Bronchial epithelial cell (primary cell): ENCODE measurements at regions not wholly inside any gene's neighbourhood (a gene's known extent, or its start where the extent isn't known, plus 50 kb on each side); places are given as distances from the start of the nearest gene placed in this dataset.
A peak's percentile ranks its signal among the peaks of the same experiment; 100 is the strongest.

ENCODE experiments used
- DNase-seq: peaks from one replicate; pipeline ENCODE4 v3.0.0-alpha.2; 2010; ENCODE audit warnings: low read depth
- FAIRE-seq: peaks from 2 replicates; lab custom pipeline; 2011; peaks lifted over from hg19 to GRCh38; lab: Jason Lieb, UNC
- H3K27me3 ChIP-seq: 2 replicates; pipeline ENCODE4 v1.5.1; 2011; ENCODE audit warnings: low read length; ENCODE audit not compliant: control insufficient read depth, insufficient read depth
- H3K36me3 ChIP-seq: 2 replicates; pipeline ENCODE4 v1.5.1; 2011; ENCODE audit warnings: low read length; ENCODE audit not compliant: control insufficient read depth, insufficient read depth
- H3K4me3 ChIP-seq: 2 replicates; pipeline ENCODE4 v1.5.1; 2011; ENCODE audit warnings: mild to moderate bottlenecking, low read depth, low read length, control low read depth
- CTCF ChIP-seq: IDR thresholded peaks from 2 replicates; pipeline ENCODE4 v1.5.1; 2011; ENCODE audit warnings: mild to moderate bottlenecking, moderate library complexity, low read length, control low read depth, inconsistent platforms; ENCODE audit not compliant: insufficient read depth, severe bottlenecking

GRCh38 chr1:36642802-36643201, 160.1 kb upstream of the CSF3R start:
- Histone ChIP-seq H3K4me3 (no peak overlapping the region), H3K36me3 (no peaks in the 10 kb centered on the region), H3K27me3 (peaks cover under 1% of the 10 kb centered on the region)
- FAIRE-seq (no peak), DNase-seq (no peak)
- TF ChIP-seq CTCF = no peak

GRCh38 chr1:36641776-36642175, 159.1 kb upstream of the CSF3R start:
- FAIRE-seq (no peak), DNase-seq (no peak)
- Histone ChIP-seq H3K27me3 (peaks cover 3% of the 10 kb centered on the region), H3K36me3 (no peaks in the 10 kb centered on the region), H3K4me3 (no peak overlapping the region)
- no peak for TF ChIP-seq CTCF

GRCh38 chr1:36639461-36639860, 156.7 kb upstream of the CSF3R start:
- FAIRE-seq (no peak), DNase-seq (no peak)
- Histone ChIP-seq H3K4me3 (no peak overlapping the region), H3K36me3 (no peaks in the 10 kb centered on the region), H3K27me3 (peaks cover 3% of the 10 kb centered on the region)
- no peak for TF ChIP-seq CTCF

GRCh38 chr1:36638268-36638667, 155.6 kb upstream of the CSF3R start:
- DNase-seq = peak; percentile 5
- Histone ChIP-seq H3K36me3 (no peaks in the 10 kb centered on the region), H3K4me3 (no peak overlapping the region), H3K27me3 (peaks cover 3% of the 10 kb centered on the region)
- TF ChIP-seq CTCF = no peak
- FAIRE-seq = no peak

- no peaks in the 10 kb centered on the region for H3K36me3 ChIP-seq
- FAIRE-seq = no peak
- no peak for TF ChIP-seq CTCF
These were observed 153.5 kb upstream of the CSF3R start for GRCh38 chr1:36636206-36636605.

GRCh38 chr1:36635284-36635683, 152.6 kb upstream of the CSF3R start:
- Histone ChIP-seq H3K36me3 (no peaks in the 10 kb centered on the region), H3K27me3 (peaks cover 3% of the 10 kb centered on the region), H3K4me3 (no peak overlapping the region)
- DNase-seq = no peak
- no peak for TF ChIP-seq CTCF
- FAIRE-seq = no peak

More at GRCh38 chr1:36636206-36636605, 153.5 kb upstream of the CSF3R start:
- no peak for DNase-seq
- no peak overlapping the region for H3K4me3 ChIP-seq
- H3K27me3 ChIP-seq = peaks cover 3% of the 10 kb centered on the region
